Stomach (tissue), 8 donors: ENCODE measurements at regions not wholly inside any gene's neighbourhood (a gene's known extent, or its start where the extent isn't known, plus 50 kb on each side); places are given as distances from the start of the nearest gene placed in this dataset.
A peak's percentile ranks its signal among the peaks of the same experiment; 100 is the strongest.

Experiments used
- DNase-seq, 2 donors: peaks; one replicate each; pipeline versions ENCODE4 v3.0.0 to v3.0.0-alpha.2; 2013 to 2019
- H3K27ac ChIP-seq, 5 donors: fragments of 200-600 bp in 4 of 5; sonication (generic) in 4 of 5; one replicate each; pipeline ENCODE4 v1.5.1; 2013 to 2019; ENCODE audit warnings: mild to moderate bottlenecking in 1 of 5, moderate library complexity in 1 of 5
- H3K27me3 ChIP-seq, 3 donors: fragments of 200-600 bp; sonication (generic); one replicate each; pipeline ENCODE4 v1.5.1; 2017 to 2019; ENCODE audit warnings: mixed run types in 1 of 3
- H3K36me3 ChIP-seq, 4 donors: fragments of 200-600 bp; sonication (generic); 1 replicate in 3 of 4; 2 replicates in 1 of 4; pipeline ENCODE4 v1.5.1; 2016 to 2019
- H3K4me1 ChIP-seq, 4 donors: fragments of 200-600 bp; sonication (generic); one replicate each; pipeline ENCODE4 v1.5.1; 2016 to 2019
- H3K4me3 ChIP-seq, 4 donors: fragments of 200-600 bp; sonication (generic) in 3 of 4; one replicate each; pipeline ENCODE4 v1.5.1; 2016 to 2019; ENCODE audit warnings: mild to moderate bottlenecking in 1 of 4
- H3K9me3 ChIP-seq, 4 donors: fragments of 200-600 bp; sonication (generic); one replicate each; pipeline ENCODE4 v1.5.1; 2016 to 2019
- EP300 ChIP-seq: sonication (generic); formaldehyde crosslinking; IDR thresholded peaks from one replicate; pipeline ENCODE4 v1.6.1; 2017; ENCODE audit warnings: antibody characterized with exemption
- POLR2A ChIP-seq, 4 donors: fragments of 450-650 bp; IDR thresholded peaks; one replicate each; pipeline ENCODE4 v1.6.1; 2016; ENCODE audit warnings: antibody characterized with exemption in 4 of 4, control low read depth in 2 of 4, mild to moderate bottlenecking in 1 of 4, moderate library complexity in 1 of 4
- POLR2AphosphoS5 ChIP-seq, 3 donors: sonication (generic); formaldehyde crosslinking; IDR thresholded peaks; one replicate each; pipeline ENCODE4 v1.6.1; 2016; ENCODE audit warnings: antibody characterized with exemption in 3 of 3
- WGBS, 5 donors: extraction: QIAGEN DNeasy Blood & Tissue Kit in 3 of 5; methylation state at CpG; one replicate each; pipeline versions ENCODE4 v1.1.5 to v1.1.7; 2013 to 2018; 5-methylcytosine and 5-hydroxymethylcytosine counted together
- intact Hi-C: fragments of 100-400 bp; cut with DNase I; formaldehyde crosslinking; loops from one replicate; pipeline ENCODE4 v1.15.1; 2023; ENCODE audit warnings: low total_unique reads
- TF ChIP-seq, protein P1 (sequence below), 7 experiments: fragments of 450-650 bp in 4 of 7; fragments of 200-600 bp in 3 of 7; sonication (generic) in 3 of 7; IDR thresholded peaks; one replicate each; pipeline ENCODE4 v1.5.1; 2016 to 2019; ENCODE audit warnings: antibody characterized with exemption in 7 of 7, control low read depth in 2 of 7, mild to moderate bottlenecking in 1 of 7
- donor health status: healthy with polysubstance abuse.
- donor health status: Bipolar disorder and iron deficiency.
- donor health status: healthy.

DNA sequence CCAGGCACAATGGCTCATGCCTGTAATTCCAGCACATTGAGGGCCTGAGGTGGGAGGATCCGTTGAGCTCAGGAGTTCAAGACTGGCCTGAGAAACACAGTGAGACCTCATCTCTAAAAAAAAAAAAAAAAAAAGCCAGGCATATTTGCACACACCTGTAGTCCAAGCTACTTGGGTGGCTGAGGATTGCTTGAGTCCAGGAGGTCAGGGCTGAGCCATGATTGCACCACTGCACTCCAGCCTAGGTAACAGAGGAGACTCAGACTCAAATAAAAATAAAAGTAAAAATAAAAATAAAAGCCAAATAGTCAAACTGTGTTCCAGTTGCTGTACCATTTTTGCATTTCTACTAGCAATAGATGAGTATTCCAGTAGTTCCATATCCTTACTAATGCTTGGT, 616.0 kb downstream of the KIF4B start:
- H3K9me3 ChIP-seq: peaks cover 0 to 17% (median 7%) of the 10 kb centered on the region in 4 donors
- H3K4me3 ChIP-seq: no peak overlapping the region
- intact Hi-C loops: no loop called here
- H3K27ac ChIP-seq: no peak overlapping the region
- 73 to 88% (median 79%) methylated on average over 1 of the region's 1 CpG for WGBS, 5 donors
- H3K4me1 ChIP-seq: no peaks in the 10 kb centered on the region
- no peaks in the 10 kb centered on the region for H3K36me3 ChIP-seq
- H3K27me3 ChIP-seq: no peaks in the 10 kb centered on the region
- TF ChIP-seq, protein P1, sequence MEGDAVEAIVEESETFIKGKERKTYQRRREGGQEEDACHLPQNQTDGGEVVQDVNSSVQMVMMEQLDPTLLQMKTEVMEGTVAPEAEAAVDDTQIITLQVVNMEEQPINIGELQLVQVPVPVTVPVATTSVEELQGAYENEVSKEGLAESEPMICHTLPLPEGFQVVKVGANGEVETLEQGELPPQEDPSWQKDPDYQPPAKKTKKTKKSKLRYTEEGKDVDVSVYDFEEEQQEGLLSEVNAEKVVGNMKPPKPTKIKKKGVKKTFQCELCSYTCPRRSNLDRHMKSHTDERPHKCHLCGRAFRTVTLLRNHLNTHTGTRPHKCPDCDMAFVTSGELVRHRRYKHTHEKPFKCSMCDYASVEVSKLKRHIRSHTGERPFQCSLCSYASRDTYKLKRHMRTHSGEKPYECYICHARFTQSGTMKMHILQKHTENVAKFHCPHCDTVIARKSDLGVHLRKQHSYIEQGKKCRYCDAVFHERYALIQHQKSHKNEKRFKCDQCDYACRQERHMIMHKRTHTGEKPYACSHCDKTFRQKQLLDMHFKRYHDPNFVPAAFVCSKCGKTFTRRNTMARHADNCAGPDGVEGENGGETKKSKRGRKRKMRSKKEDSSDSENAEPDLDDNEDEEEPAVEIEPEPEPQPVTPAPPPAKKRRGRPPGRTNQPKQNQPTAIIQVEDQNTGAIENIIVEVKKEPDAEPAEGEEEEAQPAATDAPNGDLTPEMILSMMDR (IDR thresholded peaks at IDR 0.05): no peak
- no peak for TF ChIP-seq EP300
- no peak for TF ChIP-seq POLR2AphosphoS5 (IDR thresholded peaks at IDR 0.05)
- no peak for DNase-seq

DNA sequence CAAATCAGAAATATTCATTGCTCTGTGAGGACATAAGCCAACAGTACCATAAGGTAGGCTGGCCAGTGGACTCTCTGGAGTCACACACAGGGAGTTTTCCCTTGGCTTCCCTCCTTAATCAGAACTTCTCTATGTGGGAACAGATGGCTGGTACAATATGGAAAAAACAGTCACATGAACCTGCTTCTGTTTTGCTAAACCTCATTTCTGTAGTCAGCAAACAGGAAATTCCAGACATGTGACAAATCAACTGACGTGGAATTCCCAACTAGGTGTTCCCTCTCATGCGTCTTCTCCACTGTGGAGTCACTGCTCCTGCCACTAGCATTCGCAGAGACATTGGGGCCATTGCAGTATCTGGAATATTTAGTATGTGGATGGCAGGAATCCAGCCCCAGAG, 617.6 kb downstream of the KIF4B start:
- intact Hi-C loops: no loop called here
- TF ChIP-seq POLR2A (IDR thresholded peaks at IDR 0.05): no peak
- TF ChIP-seq EP300: no peak
- DNase-seq: peak in 1 of 2 donors; percentile 22
- Histone ChIP-seq H3K9me3 (peaks cover 0 to 17% (median 7%) of the 10 kb centered on the region in 4 donors), H3K4me3 (no peak overlapping the region), H3K27ac (no peak overlapping the region), H3K36me3 (no peaks in the 10 kb centered on the region), H3K4me1 (no peaks in the 10 kb centered on the region), H3K27me3 (no peaks in the 10 kb centered on the region)
- 53 to 67% (median 62%) methylated on average over 3 of the region's 3 CpGs for WGBS, 5 donors

DNA sequence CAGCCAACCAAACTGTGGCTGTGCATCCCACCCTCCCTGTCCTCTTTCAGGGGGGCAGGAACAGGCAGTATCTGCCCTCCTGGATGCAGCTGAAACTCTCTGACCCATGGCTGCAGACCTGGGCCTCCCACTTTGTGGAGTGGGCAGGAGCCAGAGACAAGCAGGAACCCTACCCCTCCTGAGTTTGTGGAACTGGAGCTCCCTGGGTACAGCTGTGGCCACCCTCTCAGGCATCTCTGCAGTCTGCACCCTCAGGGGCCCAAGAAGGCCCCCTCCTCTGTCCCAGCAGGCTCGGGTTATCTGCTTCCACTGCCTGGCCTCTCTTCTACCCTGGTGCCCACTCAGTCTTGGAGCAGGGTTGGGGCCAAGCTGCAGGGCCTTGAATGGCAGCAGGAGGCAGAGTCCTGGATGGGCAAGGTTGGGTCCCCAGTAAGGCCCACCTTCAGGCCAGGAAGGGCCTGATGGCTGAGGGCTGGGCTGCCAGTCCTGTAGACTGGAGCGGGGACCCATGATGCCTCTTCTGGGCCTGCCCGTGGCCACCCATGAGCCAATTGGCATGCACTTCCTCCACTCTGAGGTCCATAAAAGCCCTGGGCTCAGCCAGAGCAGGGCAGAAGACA, 619.9 kb downstream of the KIF4B start:
- 71 to 90% (median 86%) methylated on average over 1 to 3 of the region's 3 CpGs for WGBS, 5 donors
- Histone ChIP-seq H3K4me1 (no peaks in the 10 kb centered on the region), H3K27ac (no peak overlapping the region), H3K4me3 (no peak overlapping the region), H3K9me3 (peaks cover 0 to 17% (median 7%) of the 10 kb centered on the region in 4 donors), H3K27me3 (no peaks in the 10 kb centered on the region), H3K36me3 (no peaks in the 10 kb centered on the region)
- no peak for TF ChIP-seq POLR2AphosphoS5 (IDR thresholded peaks at IDR 0.05)
- no peak for TF ChIP-seq EP300
- TF ChIP-seq, protein P1 (IDR thresholded peaks at IDR 0.05): no peak
- TF ChIP-seq POLR2A (IDR thresholded peaks at IDR 0.05): no peak
- no peak for DNase-seq
- intact Hi-C loops: no loop called here

DNA sequence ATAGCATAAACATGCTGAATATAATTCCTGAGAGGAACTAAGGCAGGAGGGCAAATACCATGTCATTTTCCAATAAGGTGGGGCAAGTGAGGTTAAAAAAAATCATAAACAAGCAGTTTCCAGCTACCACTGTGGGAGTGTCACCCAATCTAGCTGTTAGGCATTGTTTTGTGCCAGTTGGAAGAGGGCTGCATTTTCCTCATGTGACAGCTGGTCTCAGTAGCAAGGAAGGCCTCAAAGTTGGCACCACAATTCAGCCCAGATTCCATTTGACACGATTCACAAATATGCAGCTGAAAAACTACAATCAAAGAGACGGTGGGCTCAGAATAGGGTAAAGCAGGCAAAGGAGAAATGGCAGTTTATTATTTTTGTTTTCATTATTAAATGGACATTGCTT, 636.1 kb downstream of the KIF4B start:
- H3K9me3 ChIP-seq: no peaks in the 10 kb centered on the region
- H3K27me3 ChIP-seq: no peaks in the 10 kb centered on the region
- H3K4me1 ChIP-seq: no peaks in the 10 kb centered on the region
- intact Hi-C loops: no loop called here
- no peak overlapping the region for H3K27ac ChIP-seq
- 68 to 84% (median 74%) methylated on average over 2 of the region's 2 CpGs for WGBS, 5 donors
- no peak overlapping the region for H3K4me3 ChIP-seq
- DNase-seq: no peak
- no peaks in the 10 kb centered on the region for H3K36me3 ChIP-seq
- TF ChIP-seq, protein P1 (IDR thresholded peaks at IDR 0.05): no peak
- TF ChIP-seq POLR2A (IDR thresholded peaks at IDR 0.05): no peak
- TF ChIP-seq EP300: no peak
- no peak for TF ChIP-seq POLR2AphosphoS5 (IDR thresholded peaks at IDR 0.05)

DNA sequence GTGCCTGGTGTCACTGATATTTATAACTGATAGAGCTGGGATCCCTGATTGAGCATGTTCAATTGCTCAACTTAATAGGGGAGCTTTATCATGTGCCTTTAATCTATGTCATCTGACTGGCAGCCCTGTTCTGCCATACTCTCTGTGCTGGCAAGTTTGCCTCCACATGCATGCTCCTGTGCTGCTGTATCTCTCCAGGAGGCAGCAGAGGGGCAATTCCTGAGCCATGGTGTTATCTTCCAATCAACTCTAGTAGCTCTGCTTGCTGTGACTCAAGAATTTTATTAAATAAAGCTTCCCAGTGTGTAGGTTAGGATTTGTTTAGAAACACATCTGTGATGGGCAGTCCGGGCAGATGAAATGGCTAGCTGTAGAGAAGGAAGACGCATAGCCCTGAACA, 642.0 kb downstream of the KIF4B start:
- Histone ChIP-seq H3K4me1 (no peaks in the 10 kb centered on the region), H3K27me3 (no peaks in the 10 kb centered on the region), H3K36me3 (no peaks in the 10 kb centered on the region), H3K4me3 (no peak overlapping the region), H3K27ac (no peak overlapping the region), H3K9me3 (no peaks in the 10 kb centered on the region)
- TF ChIP-seq POLR2A (IDR thresholded peaks at IDR 0.05) (no peak), EP300 (no peak), POLR2AphosphoS5 (IDR thresholded peaks at IDR 0.05) (no peak)
- TF ChIP-seq, protein P1 (IDR thresholded peaks at IDR 0.05): no peak
- intact Hi-C loops: no loop called here
- no peak for DNase-seq
- WGBS, 5 donors: 82 to 92% (median 85%) methylated on average over 2 of the region's 2 CpGs
